Kidney (tissue), 13 donors: ENCODE measurements at regions not wholly inside any gene's neighbourhood (a gene's known extent, or its start where the extent isn't known, plus 50 kb on each side); places are given as distances from the start of the nearest gene placed in this dataset.

Source experiments
- DNase-seq, 5 donors: peaks; one replicate each; pipeline ENCODE4 v3.0.0-alpha.2; 2013 to 2020
- FAIRE-seq: peaks from 2 replicates; lab custom pipeline; 2012; peaks lifted over from hg19 to GRCh38; lab: Jason Lieb, UNC
- H3K27ac ChIP-seq, 2 donors: one replicate each; pipeline ENCODE4 v1.7.0; 2013; ENCODE audit warnings: low read depth in 2 of 2, low read length in 2 of 2, inconsistent platforms in 1 of 2
- H3K27me3 ChIP-seq: one replicate; pipeline ENCODE4 v1.7.1; 2013; ENCODE audit warnings: low read length, inconsistent platforms; ENCODE audit not compliant: control insufficient read depth, insufficient read depth
- H3K36me3 ChIP-seq, 3 donors: one replicate each; pipeline versions ENCODE4 v1.7.0 to v1.7.1; 2013; ENCODE audit warnings: low read length in 3 of 3, control low read depth in 1 of 3, inconsistent platforms in 1 of 3; ENCODE audit not compliant: insufficient read depth in 3 of 3, control insufficient read depth in 2 of 3
- H3K4me1 ChIP-seq, 3 donors: one replicate each; pipeline versions ENCODE4 v1.7.0 to v1.7.1; 2013; ENCODE audit warnings: low read length in 3 of 3, inconsistent platforms in 1 of 3, low read depth in 1 of 3; ENCODE audit not compliant: control insufficient read depth in 2 of 3, insufficient read depth in 2 of 3
- H3K4me3 ChIP-seq, 3 donors: one replicate each; pipeline versions ENCODE4 v1.7.0 to v1.8.1; 2013; ENCODE audit warnings: low read length in 3 of 3, control low read depth in 1 of 3, inconsistent platforms in 1 of 3
- H3K9ac ChIP-seq, 3 donors: one replicate each; pipeline versions ENCODE4 v1.7.0 to v1.7.1; 2013; ENCODE audit warnings: low read length in 3 of 3, control low read depth in 1 of 3, inconsistent platforms in 1 of 3
- H3K9me3 ChIP-seq, 3 donors: one replicate each; pipeline versions ENCODE4 v1.7.0 to v1.7.1; 2013; ENCODE audit warnings: low read length in 3 of 3, control low read depth in 1 of 3, inconsistent platforms in 1 of 3; ENCODE audit not compliant: control insufficient read depth in 2 of 3, insufficient read depth in 1 of 3
- intact Hi-C: fragments of 100-400 bp; cut with DNase I; formaldehyde crosslinking; loops from one replicate; pipeline ENCODE4 v1.11.1; 2022
- TF ChIP-seq, protein P1 (sequence below): IDR thresholded peaks from 3 replicates; pipeline ENCODE4 v1.5.1; 2012; ENCODE audit warnings: mild to moderate bottlenecking, moderate library complexity, borderline replicate concordance; ENCODE audit not compliant: insufficient read depth; ENCODE audit errors: extremely low read depth
- donor health status: control.
- donor health status: control.
- donor health status: control.
- donor health status: control.
- donor health status: control.
- donor health status: DM: yes; HTN: yes; CAD: no.
- donor health status: Normal renal cell carcinoma (clear cell type).

- H3K9ac ChIP-seq: no peak overlapping the region
- DNase-seq (peak in 2 of 5 donors; percentile 1 to 2), FAIRE-seq (no peak)
- H3K36me3 ChIP-seq: no peaks in the 10 kb centered on the region
- H3K4me1 ChIP-seq: no peaks in the 10 kb centered on the region
- no peak overlapping the region for H3K4me3 ChIP-seq
- H3K27me3 ChIP-seq: no peaks in the 10 kb centered on the region
- H3K9me3 ChIP-seq: peaks cover 0 to 3% (median 0%) of the 10 kb centered on the region in 3 donors
- intact Hi-C loops: no loop called here
- no peak overlapping the region for H3K27ac ChIP-seq
- TF ChIP-seq, protein P1, sequence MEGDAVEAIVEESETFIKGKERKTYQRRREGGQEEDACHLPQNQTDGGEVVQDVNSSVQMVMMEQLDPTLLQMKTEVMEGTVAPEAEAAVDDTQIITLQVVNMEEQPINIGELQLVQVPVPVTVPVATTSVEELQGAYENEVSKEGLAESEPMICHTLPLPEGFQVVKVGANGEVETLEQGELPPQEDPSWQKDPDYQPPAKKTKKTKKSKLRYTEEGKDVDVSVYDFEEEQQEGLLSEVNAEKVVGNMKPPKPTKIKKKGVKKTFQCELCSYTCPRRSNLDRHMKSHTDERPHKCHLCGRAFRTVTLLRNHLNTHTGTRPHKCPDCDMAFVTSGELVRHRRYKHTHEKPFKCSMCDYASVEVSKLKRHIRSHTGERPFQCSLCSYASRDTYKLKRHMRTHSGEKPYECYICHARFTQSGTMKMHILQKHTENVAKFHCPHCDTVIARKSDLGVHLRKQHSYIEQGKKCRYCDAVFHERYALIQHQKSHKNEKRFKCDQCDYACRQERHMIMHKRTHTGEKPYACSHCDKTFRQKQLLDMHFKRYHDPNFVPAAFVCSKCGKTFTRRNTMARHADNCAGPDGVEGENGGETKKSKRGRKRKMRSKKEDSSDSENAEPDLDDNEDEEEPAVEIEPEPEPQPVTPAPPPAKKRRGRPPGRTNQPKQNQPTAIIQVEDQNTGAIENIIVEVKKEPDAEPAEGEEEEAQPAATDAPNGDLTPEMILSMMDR: no peak
Observed at GRCh38 chr5:20610681-20611080, 622.7 kb upstream of the CDH18 start.

GRCh38 chr5:20609126-20609525 lies 621.1 kb upstream of the CDH18 start:
- Histone ChIP-seq H3K9me3 (peaks cover 0 to 3% (median 0%) of the 10 kb centered on the region in 3 donors), H3K4me3 (no peak overlapping the region), H3K27ac (no peak overlapping the region), H3K9ac (no peak overlapping the region), H3K27me3 (no peaks in the 10 kb centered on the region), H3K36me3 (no peaks in the 10 kb centered on the region), H3K4me1 (no peaks in the 10 kb centered on the region)
- FAIRE-seq (no peak), DNase-seq (no peak)
- TF ChIP-seq, protein P1: no peak
- intact Hi-C loops: no loop called here

GRCh38 chr5:20608567-20608966 lies 620.6 kb upstream of the CDH18 start:
- no peak for DNase-seq
- no peak for FAIRE-seq
- H3K27me3 ChIP-seq: no peaks in the 10 kb centered on the region
- intact Hi-C loops: no loop called here
- no peak overlapping the region for H3K4me3 ChIP-seq
- no peaks in the 10 kb centered on the region for H3K4me1 ChIP-seq
- no peaks in the 10 kb centered on the region for H3K36me3 ChIP-seq
- peaks cover 0 to 3% (median 0%) of the 10 kb centered on the region in 3 donors for H3K9me3 ChIP-seq
- TF ChIP-seq, protein P1: no peak
- no peak overlapping the region for H3K9ac ChIP-seq
- H3K27ac ChIP-seq: no peak overlapping the region
